PC-3 (cell line): ENCODE measurements at regions not wholly inside any gene's neighbourhood (a gene's known extent, or its start where the extent isn't known, plus 50 kb on each side); places are given as distances from the start of the nearest gene placed in this dataset.

Experiments
- CTCF ChIP-seq: fragments of 300-600 bp; sonication (generic); conservative IDR thresholded peaks from 2 replicates; pipeline ENCODE4 v1.5.1; 2017; ENCODE audit warnings: antibody characterized with exemption, low read depth, mild to moderate bottlenecking, low read length
- EZH2 ChIP-seq: fragments of 300-600 bp; sonication (generic); IDR thresholded peaks from one replicate; pipeline ENCODE4 v1.6.1; 2017; ENCODE audit warnings: antibody characterized with exemption, mild to moderate bottlenecking, low read length; ENCODE audit not compliant: unreplicated experiment

DNA sequence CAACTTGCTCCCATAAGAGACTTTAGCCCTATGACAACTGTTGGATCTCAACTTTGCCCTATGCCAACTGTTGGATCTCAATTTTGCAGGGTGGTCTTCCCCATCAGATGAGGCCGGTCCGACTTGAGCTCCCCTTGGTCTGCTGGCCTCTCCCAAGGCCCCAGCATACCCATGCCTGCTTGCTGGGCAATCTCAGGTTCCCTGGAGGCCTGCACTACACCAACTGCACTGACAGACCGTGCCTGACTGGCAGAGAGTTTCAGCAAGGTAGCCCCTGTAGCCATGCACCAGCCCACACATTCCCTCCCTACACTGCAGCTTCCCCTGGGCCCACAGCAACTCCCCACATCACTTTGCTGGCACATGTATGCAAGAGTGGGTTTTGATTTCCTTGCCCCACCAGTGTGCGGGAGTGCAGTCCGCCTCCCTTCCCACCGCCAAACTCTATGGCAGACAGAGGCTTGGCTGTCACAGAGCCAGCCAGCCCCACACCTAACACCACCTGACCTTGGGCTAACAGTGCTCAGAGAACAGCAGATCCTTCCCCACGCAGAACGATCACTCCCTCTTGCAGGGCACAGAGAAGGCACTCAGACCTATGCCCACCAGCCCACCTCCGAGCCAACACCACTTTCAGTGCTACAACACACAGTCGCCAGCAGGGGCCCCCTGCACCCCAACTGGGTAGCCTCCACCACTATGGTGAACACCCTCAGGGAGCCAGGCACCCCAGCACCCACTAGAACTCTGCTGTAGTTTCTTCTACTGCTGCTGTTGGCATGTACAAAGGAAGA, 279.9 kb upstream of the COX7C start:
- TF ChIP-seq CTCF (no peak), EZH2 (no peak)
